ENCODE measurements at regions not wholly inside any gene's neighbourhood (a gene's known extent, or its start where the extent isn't known, plus 50 kb on each side); places are given as distances from the start of the nearest gene placed in this dataset.

DNA sequence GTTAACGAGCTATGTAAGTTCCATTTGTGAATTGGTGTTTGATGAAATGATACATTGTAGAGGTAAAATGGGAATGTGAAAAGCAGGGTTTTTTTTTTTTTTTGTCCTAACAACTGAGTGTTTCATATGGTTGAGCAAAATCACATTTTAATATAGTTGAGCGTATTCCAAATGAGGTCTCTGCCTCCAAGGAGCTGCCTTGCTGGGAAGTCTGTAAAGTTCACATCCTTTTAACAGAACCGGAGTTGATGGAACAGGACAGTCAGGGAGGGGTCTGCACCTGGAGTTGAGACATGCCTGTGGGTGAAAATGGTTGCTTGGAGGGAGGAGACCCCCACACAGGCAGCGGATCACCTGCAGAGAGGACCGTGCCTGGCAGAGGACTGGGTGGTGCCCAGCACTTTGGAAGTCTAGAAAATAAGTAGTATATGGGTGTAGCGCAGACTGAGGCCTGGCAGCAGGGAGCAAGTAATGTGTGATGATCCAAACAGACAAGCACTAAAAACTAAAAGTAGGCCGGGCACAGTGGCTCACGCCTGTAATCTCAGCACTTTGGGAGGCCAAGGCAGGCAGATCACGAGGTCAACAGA is 75.2 kb upstream of the UBAC2 start:
- no peak for DNase-seq

DNA sequence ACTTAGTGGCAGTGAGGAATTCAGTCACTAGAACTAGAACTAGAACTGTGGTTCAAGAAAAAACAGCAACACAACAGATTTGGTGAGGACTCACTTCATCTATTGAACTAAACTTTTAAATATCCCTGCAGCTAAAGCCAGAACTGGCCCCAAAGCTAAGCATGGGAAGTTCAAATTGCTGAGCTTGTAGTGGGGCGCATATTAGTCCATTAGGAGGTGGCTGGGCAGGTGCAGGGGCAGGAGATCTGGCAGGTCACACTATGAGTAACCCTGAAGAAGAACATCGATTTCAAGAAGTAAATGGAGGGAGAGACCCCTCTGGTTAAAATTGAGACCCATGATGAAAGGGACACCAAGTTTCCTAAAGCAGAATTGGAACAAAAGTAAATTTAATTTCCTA is 73.8 kb upstream of the UBAC2 start:
- DNase-seq, result no peak

DNA sequence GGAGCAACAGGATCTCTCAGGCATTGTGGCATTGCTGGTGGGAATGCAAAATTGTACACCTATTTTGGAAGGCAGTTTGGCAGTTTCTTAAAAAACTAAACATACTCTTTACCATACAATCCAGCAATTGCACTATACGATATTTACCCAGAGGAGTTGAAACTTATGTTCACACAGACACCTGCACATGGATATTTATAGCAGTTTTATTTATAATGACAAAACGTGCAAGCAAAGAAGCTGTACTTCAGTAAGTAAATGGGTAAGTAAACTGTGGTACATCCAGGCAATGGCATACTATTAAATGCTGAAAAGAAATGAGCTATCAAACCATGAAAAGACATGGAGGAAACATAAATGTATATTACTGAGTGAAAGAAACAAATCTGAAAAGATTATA is 71.6 kb upstream of the UBAC2 start:
- no peak for DNase-seq

DNA sequence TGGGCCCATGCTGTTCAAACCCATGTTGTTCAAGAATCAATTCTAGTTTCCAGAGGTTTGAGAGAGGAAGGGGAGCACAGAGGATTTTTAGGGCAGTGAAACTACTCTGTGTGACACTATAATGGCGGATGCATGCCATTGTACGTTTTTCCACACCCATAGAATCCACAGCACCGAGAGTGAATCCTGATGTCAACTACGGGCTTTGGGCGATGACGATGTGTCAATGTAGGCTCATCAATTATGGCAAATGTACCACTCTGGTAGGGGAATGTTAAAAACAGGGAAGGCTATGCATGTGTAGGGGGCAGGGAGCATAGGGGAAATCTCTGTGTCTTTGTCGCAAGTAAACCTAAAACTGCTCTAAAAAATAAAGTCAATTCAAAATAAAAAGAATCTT is 70.7 kb upstream of the UBAC2 start:
- DNase-seq, result no peak

DNA sequence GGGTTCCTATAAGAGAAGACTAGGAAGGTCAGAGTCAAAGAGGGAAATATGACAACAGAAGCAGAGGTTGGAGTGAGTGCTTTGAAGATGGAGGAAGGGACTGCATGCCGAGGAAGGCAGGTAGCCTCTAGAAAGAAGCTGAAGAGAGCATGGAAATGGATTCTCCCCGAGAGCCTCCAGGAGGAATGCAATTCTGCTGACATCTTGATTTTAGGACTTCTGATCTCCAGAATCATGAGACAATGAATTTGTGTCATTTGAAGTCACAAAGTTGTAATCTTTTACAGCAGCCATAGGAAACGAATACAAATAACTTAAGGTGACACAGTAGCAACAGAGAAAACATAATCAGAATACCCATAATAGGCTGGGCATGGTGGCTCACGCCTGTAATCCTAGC is 69.2 kb upstream of the UBAC2 start:
- DNase-seq, result no peak

DNA sequence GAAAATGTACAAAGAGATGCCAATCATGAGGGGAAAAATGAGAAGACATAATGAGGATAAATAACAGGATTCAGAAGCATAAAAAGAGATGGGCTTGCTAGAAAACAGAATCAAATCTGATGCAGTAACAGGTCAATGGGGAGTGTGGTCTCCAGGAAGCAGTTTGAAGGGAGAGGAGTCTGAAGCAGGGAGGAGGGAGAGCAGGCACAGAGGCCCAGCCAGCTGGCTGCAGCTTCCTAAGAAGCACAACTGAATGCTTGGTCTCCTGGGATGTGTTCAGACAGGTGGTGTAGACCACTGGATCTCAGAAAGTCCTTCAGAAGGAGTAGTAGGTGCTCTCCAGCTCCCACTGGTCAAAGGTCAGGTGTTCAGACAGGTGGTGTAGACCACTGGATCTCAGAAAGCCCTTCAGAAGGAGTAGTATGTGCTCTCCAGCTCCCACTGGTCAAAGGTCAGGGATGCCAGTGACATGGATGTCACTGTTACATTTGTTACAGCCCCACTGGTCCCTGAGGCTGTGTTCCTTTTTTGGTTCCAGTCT is 68.3 kb upstream of the UBAC2 start:
- DNase-seq, result no peak

DNA sequence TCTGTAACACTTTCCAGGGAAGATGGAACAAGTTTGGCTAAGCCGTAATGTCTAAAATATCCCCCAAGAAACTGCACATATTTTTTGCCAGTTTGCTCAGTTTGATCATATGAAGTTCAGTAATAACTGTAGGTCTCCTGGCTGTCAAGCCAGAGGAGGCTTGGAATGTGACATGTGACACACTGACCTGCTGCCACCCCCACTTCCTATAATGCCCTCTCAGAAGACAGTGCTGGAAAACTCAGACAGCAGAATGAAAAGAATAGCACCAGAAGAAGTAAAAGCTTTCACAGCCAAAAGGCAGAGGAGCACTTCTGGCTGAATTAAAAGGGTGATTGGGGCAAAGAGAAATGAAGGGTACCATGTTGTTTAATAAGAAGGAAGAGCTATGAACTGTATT is 67.4 kb upstream of the UBAC2 start:
- DNase-seq, result no peak

DNA sequence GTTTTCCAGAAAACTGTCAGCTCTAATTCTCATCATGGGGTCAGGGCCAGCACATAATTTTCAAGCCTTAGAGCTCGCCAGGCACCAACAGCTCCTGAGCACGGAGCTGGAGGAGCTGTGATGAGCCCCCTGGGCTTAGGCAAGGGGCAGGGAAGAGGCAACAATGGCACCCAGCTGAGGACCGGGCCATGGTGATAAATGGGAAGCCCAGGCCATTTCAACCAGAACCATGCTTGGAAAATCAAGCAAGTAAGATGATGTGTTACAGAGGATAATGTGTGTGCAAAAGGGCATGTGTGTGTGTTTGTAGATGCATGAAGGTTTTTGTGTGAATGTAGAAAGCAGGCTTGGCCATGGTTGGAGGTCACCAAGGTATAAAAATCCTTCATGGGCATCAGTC is 66.8 kb upstream of the UBAC2 start:
- DNase-seq, result no peak

DNA sequence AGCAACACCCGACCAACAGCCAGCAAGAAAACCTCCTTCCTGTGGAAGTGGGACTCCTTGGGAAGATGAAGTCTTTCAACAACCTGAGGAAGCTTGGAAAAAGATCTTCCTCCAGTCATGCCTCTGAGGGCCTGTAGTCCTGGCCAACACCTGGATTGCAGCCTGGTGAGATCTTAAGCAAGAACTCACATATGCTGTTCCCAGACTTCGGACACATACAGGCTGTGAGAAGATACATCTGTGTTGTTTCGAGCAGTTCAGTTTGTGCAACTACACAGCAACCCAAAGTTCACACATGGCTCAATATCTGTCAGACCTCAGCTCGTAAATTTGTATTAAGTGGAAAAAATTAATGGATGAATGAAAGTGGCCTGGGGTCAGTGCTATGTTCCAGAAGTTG is 65.1 kb upstream of the UBAC2 start:
- DNase-seq, result no peak

DNA sequence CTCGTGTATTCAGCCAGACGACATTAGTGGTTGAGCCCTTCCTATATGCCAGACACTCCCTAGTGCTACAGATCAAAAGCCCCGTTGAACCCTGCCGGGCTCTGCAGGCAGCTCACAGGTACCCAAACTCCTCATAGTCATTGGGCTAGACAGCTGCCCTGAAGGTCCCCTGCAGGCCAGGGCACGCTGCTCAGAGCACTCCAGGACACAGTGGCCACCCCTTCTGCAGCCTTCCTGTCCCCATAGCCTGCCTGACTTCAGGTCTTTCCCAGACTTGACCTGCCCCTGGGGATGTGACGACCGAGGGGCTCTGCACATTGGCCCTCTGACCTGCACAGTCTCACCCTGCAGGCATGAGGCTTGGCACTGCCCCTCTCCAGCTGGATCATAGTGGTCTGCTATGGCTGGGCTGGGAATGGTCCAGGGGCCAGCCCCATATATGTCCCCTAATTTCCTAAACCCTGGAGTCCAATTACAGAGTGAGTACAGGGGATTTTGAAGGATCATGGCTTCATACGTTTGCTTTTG is 64.2 kb upstream of the UBAC2 start:
- no peak for DNase-seq

DNA sequence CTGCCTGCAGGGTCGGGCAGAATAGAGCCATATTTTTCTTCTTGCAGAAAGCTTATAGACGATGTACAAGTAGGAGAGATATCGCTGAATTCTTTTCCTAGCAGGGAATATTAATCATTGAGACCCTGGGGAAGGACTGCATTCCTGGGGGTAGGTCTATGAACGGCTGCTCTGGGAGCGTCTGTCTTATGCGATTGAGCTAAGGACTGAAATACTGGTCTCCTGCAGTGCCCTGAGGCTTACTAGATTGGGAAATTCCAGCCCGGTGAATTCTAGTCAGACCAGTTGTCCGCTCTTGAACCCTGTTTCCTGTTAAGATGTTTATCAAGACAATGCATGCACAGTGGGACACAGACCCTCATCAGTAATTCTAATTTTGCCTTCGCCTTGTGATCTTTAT is 59.8 kb upstream of the UBAC2 start:
- no peak for DNase-seq

DNA sequence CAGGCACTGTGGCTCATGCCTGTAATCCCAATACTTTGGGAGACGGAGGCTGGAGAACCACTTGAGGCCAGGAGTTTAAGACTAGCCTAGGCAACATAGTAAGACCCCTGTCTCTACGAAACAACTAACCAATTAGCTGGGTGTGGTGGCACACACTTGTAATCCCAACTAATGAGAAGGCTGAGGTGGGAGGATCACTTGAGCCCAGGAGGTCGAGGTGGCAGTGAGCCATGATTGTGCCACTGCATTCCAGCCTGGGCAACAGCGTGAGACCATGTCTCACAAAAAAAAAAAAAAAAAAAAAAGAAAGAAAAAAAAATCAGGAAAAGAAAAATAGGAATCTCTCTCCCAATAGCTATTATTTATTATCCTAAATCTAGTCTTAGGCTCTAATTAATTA is 56.8 kb upstream of the UBAC2 start:
- no peak for DNase-seq

DNA sequence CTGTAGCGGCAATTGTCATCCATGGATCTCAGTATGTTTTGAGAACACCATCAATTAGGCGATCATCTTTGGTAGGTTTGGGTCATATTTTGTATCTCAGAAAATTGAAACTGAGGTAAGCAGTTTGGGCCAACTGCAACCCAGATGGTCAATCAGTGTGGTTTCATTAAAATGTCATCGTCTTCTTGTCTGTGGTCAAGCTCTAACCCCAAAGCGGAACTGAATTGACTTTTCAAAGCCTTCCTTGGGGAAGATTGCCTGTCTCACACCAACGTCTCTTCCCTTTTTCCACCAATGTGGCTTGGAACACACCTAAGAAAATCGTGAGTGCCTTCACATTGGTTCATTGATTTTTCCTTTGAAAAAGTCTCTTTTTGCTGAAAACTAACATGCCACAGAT is 56.3 kb upstream of the UBAC2 start:
- DNase-seq, result no peak

DNA sequence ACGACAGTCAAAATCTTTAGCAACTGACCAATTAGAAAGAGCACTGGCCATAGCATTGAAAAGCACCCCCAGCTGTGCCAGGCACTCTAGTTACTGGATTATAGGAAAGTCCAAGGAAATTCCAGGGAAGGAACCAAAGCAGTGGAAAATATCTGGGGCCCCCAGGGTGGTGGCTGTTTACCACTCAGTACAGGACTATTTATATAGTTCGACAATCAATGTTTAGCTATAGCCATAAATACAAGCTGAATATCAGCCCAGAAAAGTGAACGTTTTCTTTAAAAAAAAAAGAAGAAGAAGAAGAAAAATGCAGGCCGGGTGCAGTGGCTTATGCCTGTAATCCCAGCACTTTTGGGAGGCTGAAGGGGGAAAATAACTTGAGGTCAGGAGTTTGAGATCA is 55.2 kb upstream of the UBAC2 start:
- DNase-seq, result no peak

DNA sequence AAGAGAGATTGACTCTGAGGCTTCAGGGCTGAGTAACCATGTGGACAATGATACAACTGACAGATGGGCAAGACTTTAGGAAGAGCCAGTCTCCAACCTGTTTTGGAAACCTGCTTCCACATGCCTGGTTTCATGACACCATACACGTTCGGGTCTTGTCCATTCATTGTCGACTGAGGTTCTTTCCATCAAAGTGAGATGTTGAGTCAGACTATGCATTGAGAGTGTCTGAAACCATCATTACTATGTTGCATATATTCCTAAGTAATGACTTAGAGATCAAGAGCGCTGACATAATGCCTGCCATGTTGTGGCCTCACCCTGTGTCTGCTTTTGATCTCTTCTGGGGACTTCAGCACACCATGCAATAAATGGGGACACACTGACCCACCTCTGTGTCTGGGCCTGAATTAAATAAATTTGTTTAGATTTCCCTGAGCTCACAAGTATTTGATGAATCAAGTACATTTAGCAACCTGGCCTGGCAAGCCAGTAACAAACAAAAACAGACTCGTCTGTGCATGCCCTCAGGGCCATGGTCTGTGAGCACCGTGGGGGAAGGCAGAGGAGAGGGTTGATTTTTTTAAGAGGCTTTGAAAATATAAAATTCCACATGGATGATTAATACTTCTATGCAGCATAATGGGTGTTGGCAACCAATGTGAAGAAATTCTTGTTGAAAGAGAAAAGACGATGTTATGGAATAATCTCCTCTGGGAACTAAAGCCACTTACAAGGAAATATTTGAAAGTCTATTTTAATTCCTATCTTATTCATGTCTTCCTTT is 49.9 kb upstream of the UBAC2 start:
- DNase-seq, result no peak

All from DMS153 (cell line).